ENCODE measurements at regions not wholly inside any gene's neighbourhood (a gene's known extent, or its start where the extent isn't known, plus 50 kb on each side); places are given as distances from the start of the nearest gene placed in this dataset.

DNA sequence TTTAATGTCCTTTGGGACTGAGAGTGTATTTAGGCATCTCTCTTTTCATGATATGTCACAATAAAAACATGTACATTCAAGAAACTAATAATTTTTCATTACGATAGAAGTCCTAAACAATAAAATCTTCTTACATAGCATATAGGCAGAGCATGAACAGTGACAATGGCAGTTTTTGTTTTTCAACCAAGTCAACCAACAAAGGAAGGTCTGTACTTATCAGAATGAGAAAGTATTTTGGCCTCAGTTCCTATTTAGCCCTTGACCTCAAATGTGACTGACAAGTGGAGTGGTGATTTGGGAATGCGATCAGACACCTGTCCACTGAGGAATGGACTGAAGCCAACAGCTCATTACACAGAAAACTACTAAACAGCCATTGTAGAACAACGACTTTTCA, 219.5 kb downstream of the TMEM161B start:
- no peaks in the 10 kb centered on the region for H3K36me3 ChIP-seq
- intact Hi-C loops (cut with micrococcal nuclease), result no loop called here
- no peak overlapping the region for H3K4me3 ChIP-seq
- no peak for DNase-seq
- H3K9me3 ChIP-seq (replicated peaks), result no peaks in the 10 kb centered on the region
- TF ChIP-seq, protein P1, sequence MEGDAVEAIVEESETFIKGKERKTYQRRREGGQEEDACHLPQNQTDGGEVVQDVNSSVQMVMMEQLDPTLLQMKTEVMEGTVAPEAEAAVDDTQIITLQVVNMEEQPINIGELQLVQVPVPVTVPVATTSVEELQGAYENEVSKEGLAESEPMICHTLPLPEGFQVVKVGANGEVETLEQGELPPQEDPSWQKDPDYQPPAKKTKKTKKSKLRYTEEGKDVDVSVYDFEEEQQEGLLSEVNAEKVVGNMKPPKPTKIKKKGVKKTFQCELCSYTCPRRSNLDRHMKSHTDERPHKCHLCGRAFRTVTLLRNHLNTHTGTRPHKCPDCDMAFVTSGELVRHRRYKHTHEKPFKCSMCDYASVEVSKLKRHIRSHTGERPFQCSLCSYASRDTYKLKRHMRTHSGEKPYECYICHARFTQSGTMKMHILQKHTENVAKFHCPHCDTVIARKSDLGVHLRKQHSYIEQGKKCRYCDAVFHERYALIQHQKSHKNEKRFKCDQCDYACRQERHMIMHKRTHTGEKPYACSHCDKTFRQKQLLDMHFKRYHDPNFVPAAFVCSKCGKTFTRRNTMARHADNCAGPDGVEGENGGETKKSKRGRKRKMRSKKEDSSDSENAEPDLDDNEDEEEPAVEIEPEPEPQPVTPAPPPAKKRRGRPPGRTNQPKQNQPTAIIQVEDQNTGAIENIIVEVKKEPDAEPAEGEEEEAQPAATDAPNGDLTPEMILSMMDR (IDR thresholded peaks at IDR 0.05; ENCODE audit: borderline replicate concordance), result no peak
- H3K4me1 ChIP-seq, result no peaks in the 10 kb centered on the region
- H3K27ac ChIP-seq (replicated peaks), result no peak overlapping the region
- no peaks in the 10 kb centered on the region for H3K27me3 ChIP-seq (ENCODE audit: low read depth)

DNA sequence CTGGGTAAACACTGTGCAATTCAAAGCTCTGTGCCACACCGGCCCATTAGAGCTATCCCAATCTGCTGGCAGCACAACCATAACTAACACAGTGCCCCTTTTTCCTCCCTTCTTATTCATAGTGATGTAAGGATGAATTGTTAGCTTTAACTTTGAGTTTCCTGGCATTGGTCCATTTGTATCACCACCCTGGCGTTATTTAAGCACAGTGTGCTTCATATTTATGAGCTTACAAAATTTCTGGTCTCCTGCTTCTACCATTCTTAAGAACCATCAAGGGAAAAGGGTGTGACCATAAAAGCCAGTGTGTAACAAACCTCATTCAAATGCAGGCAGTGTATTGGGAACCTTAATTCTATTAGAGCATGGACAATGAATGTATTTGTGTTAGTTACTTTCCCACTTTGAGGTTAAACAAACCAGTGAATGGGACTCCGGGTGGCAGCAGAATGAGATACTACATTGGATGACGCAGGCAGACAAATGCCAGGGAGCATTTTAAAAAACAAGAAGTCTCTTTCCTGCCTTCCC, 222.6 kb downstream of the TMEM161B start:
- intact Hi-C loops (cut with micrococcal nuclease), result no loop called here
- Histone ChIP-seq H3K4me1 (no peaks in the 10 kb centered on the region), H3K4me3 (no peak overlapping the region), H3K36me3 (no peaks in the 10 kb centered on the region), H3K27ac (replicated peaks) (no peak overlapping the region), H3K27me3 (ENCODE audit: low read depth) (no peaks in the 10 kb centered on the region), H3K9me3 (replicated peaks) (peaks cover 6% of the 10 kb centered on the region)
- TF ChIP-seq, protein P1 (IDR thresholded peaks at IDR 0.05; ENCODE audit: borderline replicate concordance), result no peak
- DNase-seq, result no peak

DNA sequence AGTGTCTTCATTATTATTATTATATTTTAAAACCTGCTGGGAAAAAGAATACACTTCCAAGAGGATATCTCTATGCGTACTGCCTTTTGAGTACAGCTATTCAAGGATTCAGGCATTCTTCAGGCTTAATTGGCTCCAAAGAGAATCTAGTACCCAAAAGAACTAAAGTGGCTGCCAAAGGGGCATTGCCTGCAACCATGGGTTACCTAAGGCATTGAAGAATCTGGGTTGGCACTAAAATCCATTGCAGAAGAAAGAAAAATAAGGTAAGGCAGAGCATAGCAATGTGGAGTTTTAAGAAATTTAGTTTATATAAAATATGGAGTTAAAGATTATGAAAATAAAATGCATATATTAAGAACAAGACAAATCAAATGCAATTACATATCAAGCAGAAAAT, 223.5 kb downstream of the TMEM161B start:
- intact Hi-C loops (cut with micrococcal nuclease), result no loop called here
- TF ChIP-seq, protein P1 (IDR thresholded peaks at IDR 0.05; ENCODE audit: borderline replicate concordance), result no peak
- no peaks in the 10 kb centered on the region for H3K27me3 ChIP-seq (ENCODE audit: low read depth)
- no peak overlapping the region for H3K27ac ChIP-seq (replicated peaks)
- no peaks in the 10 kb centered on the region for H3K4me1 ChIP-seq
- peaks cover 6% of the 10 kb centered on the region for H3K9me3 ChIP-seq (replicated peaks)
- DNase-seq, result no peak
- H3K4me3 ChIP-seq, result no peak overlapping the region
- no peaks in the 10 kb centered on the region for H3K36me3 ChIP-seq

DNA sequence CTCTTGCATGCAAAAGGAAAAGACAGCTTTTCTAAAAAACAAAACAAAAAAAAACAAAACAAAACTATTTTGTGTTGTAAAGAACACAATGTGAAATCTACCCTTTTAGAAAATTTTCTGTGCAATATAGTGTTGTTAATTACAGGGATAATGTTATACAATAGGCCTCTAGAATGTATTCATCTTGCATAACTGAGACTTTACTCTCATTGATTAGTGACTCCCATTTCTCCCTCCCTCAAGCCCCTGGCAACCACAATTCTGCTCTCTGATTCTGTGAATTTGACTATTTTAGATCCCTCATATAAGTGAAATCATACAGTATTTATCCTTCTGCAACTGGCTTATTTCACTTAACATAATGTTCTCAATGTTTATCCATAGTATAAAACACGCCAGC, 234.1 kb downstream of the TMEM161B start:
- intact Hi-C loops (cut with micrococcal nuclease), result no loop called here
- TF ChIP-seq, protein P1 (IDR thresholded peaks at IDR 0.05; ENCODE audit: borderline replicate concordance), result no peak
- no peak overlapping the region for H3K4me3 ChIP-seq

DNA sequence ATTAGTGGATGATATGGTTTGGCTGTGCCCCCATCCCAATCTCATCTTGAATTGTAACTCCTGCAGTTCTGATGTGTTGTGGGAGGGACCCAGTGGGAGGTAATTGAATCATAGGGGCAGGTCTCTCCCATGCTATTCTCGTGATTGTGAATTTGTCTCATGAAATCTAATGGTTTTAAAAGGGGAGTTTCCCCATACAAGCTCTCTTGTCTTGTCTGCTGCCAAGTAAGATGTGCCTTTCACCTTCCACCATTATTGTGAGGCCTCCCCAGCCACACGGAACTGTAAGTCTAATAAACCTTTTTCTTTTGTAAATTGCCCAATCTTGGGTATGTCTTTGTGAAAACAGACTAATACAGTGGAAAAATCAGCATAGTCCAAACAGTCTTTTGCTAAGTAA, 235.5 kb downstream of the TMEM161B start:
- intact Hi-C loops (cut with micrococcal nuclease), result no loop called here
- Histone ChIP-seq H3K4me1 (no peaks in the 10 kb centered on the region), H3K27me3 (ENCODE audit: low read depth) (no peaks in the 10 kb centered on the region), H3K4me3 (no peak overlapping the region), H3K27ac (replicated peaks) (no peak overlapping the region), H3K36me3 (no peaks in the 10 kb centered on the region), H3K9me3 (replicated peaks) (peaks cover 10% of the 10 kb centered on the region)
- no peak for DNase-seq
- TF ChIP-seq, protein P1 (IDR thresholded peaks at IDR 0.05; ENCODE audit: borderline replicate concordance), result no peak

More for the DNA sequence above, 234.1 kb downstream of the TMEM161B start:
- no peaks in the 10 kb centered on the region for H3K36me3 ChIP-seq
- no peaks in the 10 kb centered on the region for H3K27me3 ChIP-seq (ENCODE audit: low read depth)
- peaks cover 19% of the 10 kb centered on the region for H3K9me3 ChIP-seq (replicated peaks)
- DNase-seq, result no peak
- no peak overlapping the region for H3K27ac ChIP-seq (replicated peaks)
- no peaks in the 10 kb centered on the region for H3K4me1 ChIP-seq

All from left ventricle myocardium inferior (tissue), 1 donor.